ENCODE measurements at regions not wholly inside any gene's neighbourhood (a gene's known extent, or its start where the extent isn't known, plus 50 kb on each side); places are given as distances from the start of the nearest gene placed in this dataset.
"Not testable (repeated sequence)": the region's sequence is repeated elsewhere in the genome, so short reads cannot be mapped to it uniquely, and the experiment has no call there.

GRCh38 chr9:108393481-108394001 is 462.2 kb downstream of the ACTL7B start:
- not testable (repeated sequence) for TF ChIP-seq CTCF (tag by site-specific recombination; IDR thresholded peaks at IDR 0.05); ZNF2 (tag by site-specific recombination; IDR thresholded peaks at IDR 0.05); PBX3 (CRISPR knock-in tag; IDR thresholded peaks at IDR 0.05); ZNF747 (tag by site-specific recombination; IDR thresholded peaks at IDR 0.05); ZNF174 (tag by site-specific recombination; IDR thresholded peaks at IDR 0.05); REST (tag by site-specific recombination; IDR thresholded peaks at IDR 0.05); ZNF274 (IDR thresholded peaks at IDR 0.05; ENCODE audit: low read length); ZNF274 (tag by site-specific recombination; IDR thresholded peaks at IDR 0.05; ENCODE audit: borderline replicate concordance); MEIS1 (CRISPR knock-in tag; IDR thresholded peaks at IDR 0.05; ENCODE audit: borderline replicate concordance)
